H1 (cell line): ENCODE measurements at regions not wholly inside any gene's neighbourhood (a gene's known extent, or its start where the extent isn't known, plus 50 kb on each side); places are given as distances from the start of the nearest gene placed in this dataset.

ENCODE experiments used
- CTCF ChIA-PET: fragments of 300-600 bp; sonication (Branson Sonifier 250); formaldehyde crosslinking; loops from one replicate; lab custom pipeline; 2021; ENCODE audit not compliant: partially characterized antibody; lab: Charles Lee
- POLR2A ChIA-PET: fragments of 300-600 bp; sonication (Branson Sonifier 250); formaldehyde crosslinking; loops from one replicate; lab custom pipeline; 2021; ENCODE audit warnings: inconsistent platforms; ENCODE audit not compliant: partially characterized antibody; lab: Charles Lee
- DNase-seq, 2 experiments: peaks; one replicate each; pipeline versions ENCODE4 v3.0.0 to v3.0.0-alpha.2; 2010 to 2022; ENCODE audit warnings: low spot score in 2 of 2, low read depth in 1 of 2, mixed read lengths in 1 of 2
- FAIRE-seq: peaks from 2 replicates; lab custom pipeline; 2011; peaks lifted over from hg19 to GRCh38; lab: Jason Lieb, UNC
- H2AFZ ChIP-seq: 2 replicates; pipeline ENCODE4 v1.8.1; 2012; ENCODE audit warnings: low read length, inconsistent platforms
- H2AK5ac ChIP-seq: 2 replicates; pipeline ENCODE4 v1.6.1; 2013; ENCODE audit warnings: low read depth, low read length
- H2BK120ac ChIP-seq: replicated peaks from 2 replicates; pipeline ENCODE3; 2013; ENCODE audit warnings: low read depth, low read length, inconsistent platforms
- H2BK12ac ChIP-seq: 2 replicates; pipeline ENCODE4 v1.6.1; 2013; ENCODE audit warnings: low read depth, low read length
- H2BK15ac ChIP-seq: 2 replicates; pipeline ENCODE4 v1.6.1; 2013; ENCODE audit warnings: low read length
- H2BK20ac ChIP-seq: 2 replicates; pipeline ENCODE4 v1.6.1; 2013; ENCODE audit warnings: low read length
- H2BK5ac ChIP-seq: 2 replicates; pipeline ENCODE4 v1.6.1; 2013; ENCODE audit warnings: low read depth, low read length
- H3K14ac ChIP-seq: 2 replicates; pipeline ENCODE4 v1.6.1; 2013; ENCODE audit warnings: inconsistent platforms; ENCODE audit not compliant: insufficient read length
- H3K18ac ChIP-seq: 2 replicates; pipeline ENCODE4 v1.6.1; 2013; ENCODE audit warnings: low read length; ENCODE audit errors: extremely low read depth
- H3K23ac ChIP-seq: 2 replicates; pipeline ENCODE4 v1.6.1; 2013; ENCODE audit warnings: inconsistent platforms; ENCODE audit not compliant: insufficient read length
- H3K23me2 ChIP-seq: 2 replicates; pipeline ENCODE4 v1.6.1; 2013; ENCODE audit warnings: low read depth, low read length
- H3K27ac ChIP-seq: 2 replicates; pipeline ENCODE4 v1.6.1; 2011; ENCODE audit warnings: low read depth, low read length, inconsistent platforms
- H3K27me3 ChIP-seq, 4 experiments: replicated peaks in 1 of 4; 1 replicate in 1 of 4; 2 replicates in 3 of 4; pipeline versions ENCODE4 v1.6.1 to v1.8.1; 2011 to 2013; ENCODE audit warnings: low read length in 3 of 4, mild to moderate bottlenecking in 3 of 4, inconsistent platforms in 2 of 4, mixed read lengths in 2 of 4, moderate library complexity in 1 of 4; ENCODE audit not compliant: control insufficient read depth in 3 of 4, insufficient read depth in 3 of 4; ENCODE audit errors: extremely low read depth in 1 of 4
- H3K36me3 ChIP-seq, 4 experiments: 2 replicates each; pipeline versions ENCODE4 v1.6.1 to v1.8.1; 2011 to 2013; ENCODE audit warnings: mild to moderate bottlenecking in 4 of 4, low read length in 3 of 4, moderate library complexity in 2 of 4, control low read depth in 1 of 4, inconsistent platforms in 1 of 4; ENCODE audit not compliant: insufficient read depth in 4 of 4, control insufficient read depth in 2 of 4
- H3K4ac ChIP-seq: replicated peaks from 2 replicates; pipeline ENCODE3; 2013; ENCODE audit warnings: low read length, low read depth, mixed read lengths, inconsistent platforms; ENCODE audit not compliant: insufficient read length
- H3K4me1 ChIP-seq, 4 experiments: replicated peaks in 1 of 4; 1 replicate in 1 of 4; 2 replicates in 3 of 4; pipeline versions ENCODE4 v1.6.1 to v1.8.1; 2011 to 2013; ENCODE audit warnings: low read length in 3 of 4, inconsistent platforms in 2 of 4, mixed read lengths in 1 of 4; ENCODE audit not compliant: insufficient read depth in 4 of 4, control insufficient read depth in 3 of 4
- H3K4me2 ChIP-seq, 2 experiments: 2 replicates each; pipeline versions ENCODE4 v1.6.1 to v1.8.1; 2011 to 2013; ENCODE audit warnings: low read depth in 2 of 2, low read length in 2 of 2, control low read depth in 1 of 2, inconsistent platforms in 1 of 2, mild to moderate bottlenecking in 1 of 2; ENCODE audit not compliant: insufficient read depth in 1 of 2
- H3K4me3 ChIP-seq, 4 experiments: fragments of 200-600, 300-600 bp in 1 of 4; sonication (generic), shearing (Covaris generic), sonication (Bioruptor Twin) in 1 of 4; 2 replicates each; pipeline versions ENCODE4 v1.5.1 to v1.8.1; 2011 to 2016; ENCODE audit warnings: low read length in 4 of 4, low read depth in 3 of 4, control low read depth in 2 of 4, inconsistent platforms in 2 of 4, mild to moderate bottlenecking in 2 of 4, mixed read lengths in 1 of 4, moderate library complexity in 1 of 4; ENCODE audit not compliant: insufficient read depth in 2 of 4; ENCODE audit errors: extremely low read depth in 1 of 4
- H3K56ac ChIP-seq: replicated peaks from 2 replicates; pipeline ENCODE3; 2013; ENCODE audit warnings: low read depth, mild to moderate bottlenecking, mixed read lengths, low read length, inconsistent platforms; ENCODE audit not compliant: insufficient read length
- H3K79me1 ChIP-seq: 2 replicates; pipeline ENCODE4 v1.6.1; 2013; ENCODE audit warnings: low read depth, low read length, control low read depth
- H3K79me2 ChIP-seq, 2 experiments: 2 replicates each; pipeline versions ENCODE4 v1.6.1 to v1.8.1; 2012 to 2013; ENCODE audit warnings: low read length in 2 of 2, mild to moderate bottlenecking in 2 of 2, inconsistent platforms in 1 of 2; ENCODE audit not compliant: insufficient read depth in 2 of 2, control insufficient read depth in 1 of 2
- H3K9ac ChIP-seq, 4 experiments: replicated peaks in 1 of 4; 1 replicate in 1 of 4; 2 replicates in 3 of 4; pipeline versions ENCODE4 v1.6.1 to v1.8.1; 2011 to 2013; ENCODE audit warnings: low read depth in 3 of 4, low read length in 3 of 4, control low read depth in 2 of 4, mild to moderate bottlenecking in 2 of 4, moderate library complexity in 2 of 4, inconsistent platforms in 1 of 4; ENCODE audit errors: extremely low read depth in 1 of 4
- H3K9me3 ChIP-seq, 2 experiments: 2 replicates each; pipeline versions ENCODE4 v1.6.1 to v1.8.1; 2012 to 2013; ENCODE audit warnings: mild to moderate bottlenecking in 2 of 2, moderate library complexity in 2 of 2, control low read depth in 1 of 2, inconsistent platforms in 1 of 2, low read depth in 1 of 2, low read length in 1 of 2, mixed read lengths in 1 of 2; ENCODE audit not compliant: insufficient read depth in 2 of 2
- H4K20me1 ChIP-seq, 2 experiments: replicated peaks in 1 of 2; 2 replicates each; pipeline versions ENCODE3 to v1.8.1; 2011 to 2013; ENCODE audit warnings: inconsistent platforms in 2 of 2, low read length in 2 of 2, mild to moderate bottlenecking in 1 of 2; ENCODE audit not compliant: insufficient read depth in 2 of 2, control insufficient read depth in 1 of 2
- H4K5ac ChIP-seq: 2 replicates; pipeline ENCODE4 v1.6.1; 2013; ENCODE audit warnings: low read length, low read depth, mixed read lengths, inconsistent platforms; ENCODE audit not compliant: insufficient read length
- H4K8ac ChIP-seq: 2 replicates; pipeline ENCODE4 v1.8.0; 2013; ENCODE audit warnings: mild to moderate bottlenecking, moderate library complexity, low read length, inconsistent platforms; ENCODE audit not compliant: insufficient read depth; ENCODE audit errors: extremely low read depth
- H4K91ac ChIP-seq: replicated peaks from 2 replicates; pipeline ENCODE3; 2013; ENCODE audit warnings: low read length, mixed read lengths, inconsistent platforms; ENCODE audit not compliant: insufficient read length
- CEBPB ChIP-seq: IDR thresholded peaks from 2 replicates; pipeline ENCODE4 v1.6.1; 2012; ENCODE audit warnings: low read depth, low read length
- MAFK ChIP-seq: IDR thresholded peaks from 2 replicates; pipeline ENCODE4 v1.6.1; 2012; ENCODE audit warnings: low read depth, mild to moderate bottlenecking, improper control_type of control experiment, low read length
- RFX5 ChIP-seq: IDR thresholded peaks from 2 replicates; pipeline ENCODE4 v1.6.1; 2011; ENCODE audit warnings: low read depth, low read length, improper control_type of control experiment, borderline replicate concordance
- SRF ChIP-seq: IDR thresholded peaks from 2 replicates; pipeline ENCODE4 v1.6.1; 2011; ENCODE audit warnings: mild to moderate bottlenecking, low read depth, low read length, moderate library complexity
- YY1 ChIP-seq: IDR thresholded peaks from 2 replicates; pipeline ENCODE4 v1.6.1; 2011; ENCODE audit warnings: low read depth, mild to moderate bottlenecking, low read length
- WGBS, 2 experiments: shearing (Covaris generic) in 1 of 2; methylation state at CpG; one replicate each; pipeline versions ENCODE4 v1.1.6 to v1.1.7; 2013 to 2015; ENCODE audit warnings: low lambda C conversion rate in 2 of 2, mixed read lengths in 2 of 2, inconsistent platforms in 1 of 2, low coverage in 1 of 2, missing lambda C conversion rate in 1 of 2; ENCODE audit not compliant: insufficient replicate concordance in 2 of 2, insufficient coverage in 1 of 2, insufficient read length in 1 of 2; ENCODE audit errors: extremely low coverage in 1 of 2, missing lambda C conversion rate in 1 of 2; 5-methylcytosine and 5-hydroxymethylcytosine counted together

GRCh38 chr9:108254236-108254635, 601.5 kb downstream of the ACTL7B start:
- Histone ChIP-seq H2BK15ac (no peak overlapping the region), H4K20me1 (no peaks in the 10 kb centered on the region), H4K8ac (no peak overlapping the region), H3K27me3 (no peaks in the 10 kb centered on the region), H3K14ac (no peak overlapping the region), H2BK12ac (no peak overlapping the region), H3K18ac (no peak overlapping the region), H2AFZ (no peak overlapping the region), H3K4me3 (no peak overlapping the region), H2BK20ac (no peak overlapping the region), H4K5ac (no peak overlapping the region), H4K91ac (no peak overlapping the region), H3K79me1 (no peaks in the 10 kb centered on the region), H3K9me3 (no peaks in the 10 kb centered on the region), H3K23me2 (no peaks in the 10 kb centered on the region; the same call in 1 of the 2 replicates), H3K79me2 (no peaks in the 10 kb centered on the region), H3K56ac (no peak overlapping the region), H3K36me3 (no peaks in the 10 kb centered on the region), H3K27ac (no peak overlapping the region), H3K4me1 (no peaks in the 10 kb centered on the region), H2BK5ac (no peak overlapping the region), H3K23ac (no peak overlapping the region), H3K4ac (no peak overlapping the region), H2AK5ac (no peak overlapping the region), H3K9ac (no peak overlapping the region), H3K4me2 (no peak overlapping the region), H2BK120ac (no peak overlapping the region)
- no peak for TF ChIP-seq CEBPB
- no peak for TF ChIP-seq SRF
- no peak for TF ChIP-seq MAFK
- TF ChIP-seq YY1 = no peak
- no peak for TF ChIP-seq RFX5
- DNase-seq = no peak
- no peak for FAIRE-seq
- WGBS, 2 experiments = 100% methylated on average over 2 of the region's 2 CpGs; no CpG with 5 or more reads in 1 of the 2 experiments
- POLR2A ChIA-PET = interaction anchor here (0.7 kb wide), 1 partner anchor 17 kb away, joined by 3 read pairs; no protein-coding TSS in a partner anchor
- CTCF ChIA-PET = interaction anchor here (0.6 to 0.8 kb wide), 2 partner anchors 281 to 778 kb away, joined by 3 to 4 read pairs; no protein-coding TSS in a partner anchor
